Fibroblast of lung (primary cell): ENCODE measurements at regions not wholly inside any gene's neighbourhood (a gene's known extent, or its start where the extent isn't known, plus 50 kb on each side); places are given as distances from the start of the nearest gene placed in this dataset.

Experiments
- DNase-seq, 2 donors: peaks; one replicate each; pipeline versions ENCODE4 v3.0.0 to v3.0.0-alpha.2; 2010; ENCODE audit warnings: low read depth in 2 of 2
- H2AFZ ChIP-seq: 2 replicates; pipeline ENCODE4 v1.5.1; 2012; ENCODE audit warnings: low read length, control low read depth, inconsistent platforms
- H3K27ac ChIP-seq: 2 replicates; pipeline ENCODE4 v1.5.1; 2011; ENCODE audit warnings: low read length, control low read depth; ENCODE audit not compliant: insufficient read depth
- H3K27me3 ChIP-seq: 2 replicates; pipeline ENCODE4 v1.5.1; 2011; ENCODE audit warnings: mild to moderate bottlenecking, low read length; ENCODE audit not compliant: control insufficient read depth, insufficient read depth
- H3K36me3 ChIP-seq: 2 replicates; pipeline ENCODE4 v1.5.1; 2011; ENCODE audit warnings: low read length; ENCODE audit not compliant: control insufficient read depth, insufficient read depth
- H3K4me1 ChIP-seq: 2 replicates; pipeline ENCODE4 v1.5.1; 2011; ENCODE audit warnings: low read length; ENCODE audit not compliant: control insufficient read depth, insufficient read depth; ENCODE audit errors: extremely low read depth
- H3K4me2 ChIP-seq: 2 replicates; pipeline ENCODE4 v1.5.1; 2011; ENCODE audit warnings: low read length, control low read depth; ENCODE audit not compliant: insufficient read depth; ENCODE audit errors: extremely low read depth
- H3K4me3 ChIP-seq, 4 experiments: fragments of 200-600 bp in 1 of 4; sonication (generic) in 1 of 4; replicated peaks in 1 of 4; 2 replicates each; pipeline ENCODE4 v1.5.1; 2011 to 2016; ENCODE audit warnings: low read length in 4 of 4, low read depth in 3 of 4, mild to moderate bottlenecking in 3 of 4, control low read depth in 2 of 4, inconsistent platforms in 1 of 4, mixed read lengths in 1 of 4; ENCODE audit not compliant: insufficient read depth in 1 of 4; ENCODE audit errors: control extremely low read depth in 1 of 4
- H3K79me2 ChIP-seq: 2 replicates; pipeline ENCODE4 v1.5.1; 2012; ENCODE audit warnings: mild to moderate bottlenecking, low read length, inconsistent platforms; ENCODE audit not compliant: control insufficient read depth, insufficient read depth
- H3K9ac ChIP-seq: 2 replicates; pipeline ENCODE4 v1.5.1; 2011; ENCODE audit warnings: mild to moderate bottlenecking, low read length, control low read depth; ENCODE audit not compliant: insufficient read depth
- H3K9me3 ChIP-seq: 2 replicates; pipeline ENCODE4 v1.5.1; 2012; ENCODE audit warnings: low read depth, low read length; ENCODE audit not compliant: control insufficient read depth, insufficient read depth
- H4K20me1 ChIP-seq: 2 replicates; pipeline ENCODE4 v1.5.1; 2011; ENCODE audit warnings: low read length; ENCODE audit not compliant: control insufficient read depth, insufficient read depth; ENCODE audit errors: extremely low read depth
- CTCF ChIP-seq, 2 donors: IDR thresholded peaks in 1 of 2; conservative IDR thresholded peaks in 1 of 2; 1 replicate in 1 of 2; 2 replicates in 1 of 2; pipeline ENCODE4 v1.5.1; 2011 to 2012; ENCODE audit warnings: low read length in 2 of 2, control low read depth in 1 of 2, inconsistent platforms in 1 of 2, low read depth in 1 of 2, mild to moderate bottlenecking in 1 of 2
- EZH2 ChIP-seq: IDR thresholded peaks from 2 replicates; pipeline ENCODE4 v1.5.1; 2012; ENCODE audit warnings: low read length, control low read depth, mild to moderate bottlenecking; ENCODE audit errors: missing control alignments

GRCh38 chr2:67043781-67044478 lies 353.2 kb upstream of the ETAA1 start:
- no peak overlapping the region for H3K9ac ChIP-seq
- H4K20me1 ChIP-seq = no peaks in the 10 kb centered on the region
- H3K4me1 ChIP-seq = no peaks in the 10 kb centered on the region
- DNase-seq = no peak
- H3K36me3 ChIP-seq = no peaks in the 10 kb centered on the region
- H3K79me2 ChIP-seq = no peaks in the 10 kb centered on the region
- no peak overlapping the region for H2AFZ ChIP-seq
- H3K4me3 ChIP-seq = no peak overlapping the region
- no peaks in the 10 kb centered on the region for H3K9me3 ChIP-seq
- no peak overlapping the region for H3K27ac ChIP-seq
- H3K4me2 ChIP-seq = no peak overlapping the region
- TF ChIP-seq EZH2 = no peak
- TF ChIP-seq CTCF (conservative IDR thresholded peaks at IDR 0.05 in 1 of 2, IDR thresholded peaks at IDR 0.05 in 1 of 2; ENCODE audit: low read depth in 1 of 2, low read length in 2 of 2) = no peak
- H3K27me3 ChIP-seq = no peaks in the 10 kb centered on the region

- no peak overlapping the region for H3K27ac ChIP-seq
- TF ChIP-seq CTCF (conservative IDR thresholded peaks at IDR 0.05 in 1 of 2, IDR thresholded peaks at IDR 0.05 in 1 of 2; ENCODE audit: low read depth in 1 of 2, low read length in 2 of 2) = no peak
- TF ChIP-seq EZH2 = no peak
- no peak for DNase-seq
- H3K4me2 ChIP-seq = no peak overlapping the region
- no peaks in the 10 kb centered on the region for H3K4me1 ChIP-seq
- H3K9me3 ChIP-seq = no peaks in the 10 kb centered on the region
- no peaks in the 10 kb centered on the region for H3K36me3 ChIP-seq
- no peak overlapping the region for H2AFZ ChIP-seq
- H3K27me3 ChIP-seq = no peaks in the 10 kb centered on the region
- H4K20me1 ChIP-seq = no peaks in the 10 kb centered on the region
- no peak overlapping the region for H3K4me3 ChIP-seq
- no peaks in the 10 kb centered on the region for H3K79me2 ChIP-seq
- H3K9ac ChIP-seq = no peak overlapping the region
These were observed 350.5 kb upstream of the ETAA1 start for GRCh38 chr2:67046591-67046990.

DNA sequence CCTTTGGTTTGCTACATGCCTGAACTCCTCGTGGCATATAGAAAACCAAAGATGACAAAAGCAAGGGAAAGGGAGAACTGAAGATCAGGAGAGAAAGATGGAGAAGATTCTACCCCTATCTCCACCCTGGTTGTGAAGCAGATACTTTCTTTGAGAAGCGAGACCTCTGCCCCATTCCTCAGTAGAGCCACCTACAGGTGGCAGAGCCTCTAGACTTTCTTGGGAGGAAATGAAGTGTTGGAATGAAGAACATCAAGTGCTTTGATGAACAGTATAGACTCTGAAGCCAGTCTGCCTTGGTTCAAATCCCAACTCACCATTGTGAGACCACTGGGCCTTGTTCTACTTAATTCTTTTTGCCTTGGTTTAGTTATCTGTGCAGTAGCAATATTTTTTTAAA lies 348.8 kb upstream of the ETAA1 start:
- TF ChIP-seq CTCF (conservative IDR thresholded peaks at IDR 0.05 in 1 of 2, IDR thresholded peaks at IDR 0.05 in 1 of 2; ENCODE audit: low read depth in 1 of 2, low read length in 2 of 2) (no peak), EZH2 (no peak)
- H3K36me3 ChIP-seq = no peaks in the 10 kb centered on the region
- H3K9ac ChIP-seq = no peak overlapping the region
- H3K4me2 ChIP-seq = no peak overlapping the region
- H3K4me3 ChIP-seq = no peak overlapping the region
- H3K79me2 ChIP-seq = no peaks in the 10 kb centered on the region
- H2AFZ ChIP-seq = no peak overlapping the region
- H3K27me3 ChIP-seq = no peaks in the 10 kb centered on the region
- DNase-seq = no peak
- no peaks in the 10 kb centered on the region for H4K20me1 ChIP-seq
- H3K4me1 ChIP-seq = no peaks in the 10 kb centered on the region
- H3K9me3 ChIP-seq = no peaks in the 10 kb centered on the region
- no peak overlapping the region for H3K27ac ChIP-seq
